Breast epithelium (tissue), 3 donors: ENCODE measurements at regions not wholly inside any gene's neighbourhood (a gene's known extent, or its start where the extent isn't known, plus 50 kb on each side); places are given as distances from the start of the nearest gene placed in this dataset.

Experiments used
- POLR2A ChIP-seq: fragments of 450-650 bp; IDR thresholded peaks from one replicate; pipeline ENCODE4 v1.6.1; 2016; ENCODE audit warnings: antibody characterized with exemption, mild to moderate bottlenecking, moderate library complexity
- POLR2AphosphoS5 ChIP-seq, 3 donors: sonication (generic); formaldehyde crosslinking; IDR thresholded peaks; one replicate each; pipeline ENCODE4 v1.6.1; 2017; ENCODE audit warnings: antibody characterized with exemption in 3 of 3
- TF ChIP-seq, protein P1 (sequence below), 3 donors: fragments of 450-650 bp; IDR thresholded peaks; one replicate each; pipeline ENCODE4 v1.5.1; 2016 to 2017; ENCODE audit warnings: antibody characterized with exemption in 3 of 3, mild to moderate bottlenecking in 3 of 3, moderate library complexity in 3 of 3

GRCh38 chr16:62681819-62682218 lies 645.6 kb upstream of the CDH8 start:
- TF ChIP-seq, protein P1, sequence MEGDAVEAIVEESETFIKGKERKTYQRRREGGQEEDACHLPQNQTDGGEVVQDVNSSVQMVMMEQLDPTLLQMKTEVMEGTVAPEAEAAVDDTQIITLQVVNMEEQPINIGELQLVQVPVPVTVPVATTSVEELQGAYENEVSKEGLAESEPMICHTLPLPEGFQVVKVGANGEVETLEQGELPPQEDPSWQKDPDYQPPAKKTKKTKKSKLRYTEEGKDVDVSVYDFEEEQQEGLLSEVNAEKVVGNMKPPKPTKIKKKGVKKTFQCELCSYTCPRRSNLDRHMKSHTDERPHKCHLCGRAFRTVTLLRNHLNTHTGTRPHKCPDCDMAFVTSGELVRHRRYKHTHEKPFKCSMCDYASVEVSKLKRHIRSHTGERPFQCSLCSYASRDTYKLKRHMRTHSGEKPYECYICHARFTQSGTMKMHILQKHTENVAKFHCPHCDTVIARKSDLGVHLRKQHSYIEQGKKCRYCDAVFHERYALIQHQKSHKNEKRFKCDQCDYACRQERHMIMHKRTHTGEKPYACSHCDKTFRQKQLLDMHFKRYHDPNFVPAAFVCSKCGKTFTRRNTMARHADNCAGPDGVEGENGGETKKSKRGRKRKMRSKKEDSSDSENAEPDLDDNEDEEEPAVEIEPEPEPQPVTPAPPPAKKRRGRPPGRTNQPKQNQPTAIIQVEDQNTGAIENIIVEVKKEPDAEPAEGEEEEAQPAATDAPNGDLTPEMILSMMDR (IDR thresholded peaks at IDR 0.05) = no peak
- TF ChIP-seq POLR2A (no peak), POLR2AphosphoS5 (IDR thresholded peaks at IDR 0.05) (no peak)
